ENCODE measurements at regions not wholly inside any gene's neighbourhood (a gene's known extent, or its start where the extent isn't known, plus 50 kb on each side); places are given as distances from the start of the nearest gene placed in this dataset.

DNA sequence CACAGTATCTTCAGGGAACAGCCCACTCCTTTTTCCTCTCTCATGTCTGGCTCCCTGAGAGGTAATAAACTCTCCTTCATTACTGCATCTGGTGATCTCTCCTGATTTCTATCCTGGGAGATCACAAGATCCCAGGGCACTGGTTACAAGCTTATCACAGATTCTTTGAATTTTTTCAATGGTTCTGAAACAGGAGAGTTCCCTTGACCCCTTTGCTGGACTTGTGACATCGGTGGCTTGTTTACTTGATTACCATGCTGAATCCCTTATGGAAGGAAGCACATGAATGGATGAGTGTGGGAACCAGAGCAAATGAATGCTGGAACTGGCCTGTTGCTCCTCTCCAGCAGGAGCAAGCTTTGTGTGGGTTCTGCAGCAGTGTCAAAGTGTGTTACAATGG lies 67.2 kb upstream of the HNMT start:
- no peak overlapping the region for H3K56ac ChIP-seq (ENCODE audit: extremely low read depth, insufficient read depth, low read length)
- H2BK20ac ChIP-seq (ENCODE audit: low read depth, low read length) = no peak overlapping the region
- no peaks in the 10 kb centered on the region for H3K36me3 ChIP-seq (ENCODE audit: control insufficient read depth, insufficient read depth, low read length)
- H2BK5ac ChIP-seq (ENCODE audit: low read depth, low read length, poor library complexity, severe bottlenecking) = no peak overlapping the region
- TF ChIP-seq CHD1 (IDR thresholded peaks at IDR 0.05; ENCODE audit: low read depth, low read length) = no peak
- TF ChIP-seq, protein P1, sequence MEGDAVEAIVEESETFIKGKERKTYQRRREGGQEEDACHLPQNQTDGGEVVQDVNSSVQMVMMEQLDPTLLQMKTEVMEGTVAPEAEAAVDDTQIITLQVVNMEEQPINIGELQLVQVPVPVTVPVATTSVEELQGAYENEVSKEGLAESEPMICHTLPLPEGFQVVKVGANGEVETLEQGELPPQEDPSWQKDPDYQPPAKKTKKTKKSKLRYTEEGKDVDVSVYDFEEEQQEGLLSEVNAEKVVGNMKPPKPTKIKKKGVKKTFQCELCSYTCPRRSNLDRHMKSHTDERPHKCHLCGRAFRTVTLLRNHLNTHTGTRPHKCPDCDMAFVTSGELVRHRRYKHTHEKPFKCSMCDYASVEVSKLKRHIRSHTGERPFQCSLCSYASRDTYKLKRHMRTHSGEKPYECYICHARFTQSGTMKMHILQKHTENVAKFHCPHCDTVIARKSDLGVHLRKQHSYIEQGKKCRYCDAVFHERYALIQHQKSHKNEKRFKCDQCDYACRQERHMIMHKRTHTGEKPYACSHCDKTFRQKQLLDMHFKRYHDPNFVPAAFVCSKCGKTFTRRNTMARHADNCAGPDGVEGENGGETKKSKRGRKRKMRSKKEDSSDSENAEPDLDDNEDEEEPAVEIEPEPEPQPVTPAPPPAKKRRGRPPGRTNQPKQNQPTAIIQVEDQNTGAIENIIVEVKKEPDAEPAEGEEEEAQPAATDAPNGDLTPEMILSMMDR (conservative IDR thresholded peaks at IDR 0.05; ENCODE audit: low read depth, low read length) = no peak
- TF ChIP-seq RCOR1 (IDR thresholded peaks at IDR 0.05; ENCODE audit: insufficient replicate concordance, low read length) = no peak
- no peak for TF ChIP-seq MAZ (IDR thresholded peaks at IDR 0.05; ENCODE audit: borderline replicate concordance, low read depth, low read length)
- no peak for TF ChIP-seq FOS (IDR thresholded peaks at IDR 0.05; ENCODE audit: low read depth, low read length)
- TF ChIP-seq MXI1 (IDR thresholded peaks at IDR 0.05; ENCODE audit: borderline replicate concordance, low read depth, low read length) = no peak
- no peak for TF ChIP-seq POLR2A (IDR thresholded peaks at IDR 0.05; ENCODE audit: low read depth, low read length)
- TF ChIP-seq CEBPB (IDR thresholded peaks at IDR 0.05; ENCODE audit: low read depth, low read length) = no peak
- TF ChIP-seq BHLHE40 (IDR thresholded peaks at IDR 0.05; ENCODE audit: low read depth, low read length) = no peak
- TF ChIP-seq MAFK (IDR thresholded peaks at IDR 0.05; ENCODE audit: low read depth, low read length) = no peak
- TF ChIP-seq ELK1 (IDR thresholded peaks at IDR 0.05; ENCODE audit: borderline replicate concordance, low read depth, low read length) = no peak
- no peak for TF ChIP-seq USF2 (IDR thresholded peaks at IDR 0.05; ENCODE audit: low read depth, low read length)
- no peak for TF ChIP-seq RFX5 (IDR thresholded peaks at IDR 0.05; ENCODE audit: low read depth, low read length)
- TF ChIP-seq NFE2L2 (IDR thresholded peaks at IDR 0.05; ENCODE audit: low read depth, low read length) = no peak
- TF ChIP-seq SMC3 (IDR thresholded peaks at IDR 0.05; ENCODE audit: low read depth, low read length) = no peak
- TF ChIP-seq RAD21 (IDR thresholded peaks at IDR 0.05; ENCODE audit: low read length) = no peak
- dilution Hi-C loops (cut with HindIII; ENCODE audit: low sequenced_read_pairs, unreplicated experiment) = no loop called here
- H3K23ac ChIP-seq (ENCODE audit: low read depth, low read length) = no peak overlapping the region
- H3K27me3 ChIP-seq (ENCODE audit: control insufficient read depth, insufficient read depth, low read length) = no peaks in the 10 kb centered on the region; the same call in 1 of the 2 replicates
- no peak overlapping the region for H4K8ac ChIP-seq (ENCODE audit: low read depth in 2 of 2, low read length in 2 of 2)
- DNase-seq (no peak), ATAC-seq (ENCODE audit: low read depth) (no peak)
- H2AFZ ChIP-seq (replicated peaks; ENCODE audit: low read length, poor library complexity) = no peak overlapping the region
- H4K20me1 ChIP-seq (ENCODE audit: insufficient read depth, low read length) = no peaks in the 10 kb centered on the region
- ChIA-PET POLR2A (ENCODE audit: unreplicated experiment) (no interaction called here), CTCF (no interaction called here)
- H3K27ac ChIP-seq (ENCODE audit: insufficient read depth, low read length) = no peak overlapping the region
- H3K18ac ChIP-seq (ENCODE audit: low read depth, low read length) = no peak overlapping the region
- H3K4ac ChIP-seq (ENCODE audit: low read depth, low read length) = no peak overlapping the region
- no peaks in the 10 kb centered on the region for H3K4me1 ChIP-seq (ENCODE audit: control insufficient read depth, insufficient read depth, low read length)
- H4K5ac ChIP-seq (ENCODE audit: low read depth, low read length) = no peak overlapping the region
- H3K9me1 ChIP-seq (ENCODE audit: insufficient read depth, low read length) = no peaks in the 10 kb centered on the region
- WGBS, 2 experiments (ENCODE audit: extremely low coverage in 2 of 2, insufficient read length in 1 of 2) = 86% methylated on average over 1 of the region's 1 CpG; no CpG with 5 or more reads in 1 of the 2 experiments
- no peak overlapping the region for H2AK9ac ChIP-seq (replicated peaks; ENCODE audit: low read depth, low read length, poor library complexity)
- no peak overlapping the region for H2AK5ac ChIP-seq (ENCODE audit: low read depth, low read length)
- H3K4me2 ChIP-seq (ENCODE audit: low read depth, low read length) = no peak overlapping the region
- H4K91ac ChIP-seq (ENCODE audit: insufficient read depth, low read depth, low read length) = no peak overlapping the region
- H2BK15ac ChIP-seq (ENCODE audit: low read depth, low read length) = no peak overlapping the region
- H3K9me3 ChIP-seq (ENCODE audit: control insufficient read depth, insufficient read depth, low read length) = no peaks in the 10 kb centered on the region
- no peaks in the 10 kb centered on the region for H3K79me1 ChIP-seq (ENCODE audit: low read depth in 1 of 2, low read length in 2 of 2)
- H3K9ac ChIP-seq (ENCODE audit: low read depth, low read length) = no peak overlapping the region
- no peak overlapping the region for H3K4me3 ChIP-seq (ENCODE audit: insufficient read depth, low read depth, low read length)
- intact Hi-C loops (cut with micrococcal nuclease) = no loop called here
- no peak overlapping the region for H2BK120ac ChIP-seq (ENCODE audit: low read depth, low read length)
- no peak overlapping the region for H3K14ac ChIP-seq (replicated peaks; ENCODE audit: low read depth, low read length)
- in situ Hi-C loops (cut with MboI; ENCODE audit: low sequenced_read_pairs) = loop anchor here (25.0 kb wide), 1 partner anchor 940 kb away; no protein-coding TSS in a partner anchor
- no TSS peak for BruUV-seq (replicated peaks)

Data from IMR-90 (cell line).